Fibroblast of the aortic adventitia (primary cell): ENCODE measurements at regions not wholly inside any gene's neighbourhood (a gene's known extent, or its start where the extent isn't known, plus 50 kb on each side); places are given as distances from the start of the nearest gene placed in this dataset.

ENCODE experiments used
- DNase-seq: peaks from one replicate; pipeline ENCODE4 v3.0.0-alpha.2; 2010; ENCODE audit warnings: low read depth
- H3K4me3 ChIP-seq: 2 replicates; pipeline ENCODE4 v1.5.1; 2011; ENCODE audit warnings: low read depth, mild to moderate bottlenecking, control low read depth, low read length, moderate library complexity
- CTCF ChIP-seq: IDR thresholded peaks from 2 replicates; pipeline ENCODE4 v1.5.1; 2011; ENCODE audit warnings: mild to moderate bottlenecking, low read length, control low read depth, inconsistent platforms; ENCODE audit not compliant: insufficient read depth

- no peak overlapping the region for H3K4me3 ChIP-seq
- no peak for DNase-seq
- no peak for TF ChIP-seq CTCF
Measured at GRCh38 chr5:17364987-17365810, 132.8 kb upstream of the TAF11L2 start.

GRCh38 chr5:17365811-17366138, 132.3 kb upstream of the TAF11L2 start:
- no peak for DNase-seq
- TF ChIP-seq CTCF: no peak

GRCh38 chr5:17367256-17367840, 130.7 kb upstream of the TAF11L2 start:
- H3K4me3 ChIP-seq: no peak overlapping the region

More at GRCh38 chr5:17365811-17366138, 132.3 kb upstream of the TAF11L2 start:
- no peak overlapping the region for H3K4me3 ChIP-seq

DNA sequence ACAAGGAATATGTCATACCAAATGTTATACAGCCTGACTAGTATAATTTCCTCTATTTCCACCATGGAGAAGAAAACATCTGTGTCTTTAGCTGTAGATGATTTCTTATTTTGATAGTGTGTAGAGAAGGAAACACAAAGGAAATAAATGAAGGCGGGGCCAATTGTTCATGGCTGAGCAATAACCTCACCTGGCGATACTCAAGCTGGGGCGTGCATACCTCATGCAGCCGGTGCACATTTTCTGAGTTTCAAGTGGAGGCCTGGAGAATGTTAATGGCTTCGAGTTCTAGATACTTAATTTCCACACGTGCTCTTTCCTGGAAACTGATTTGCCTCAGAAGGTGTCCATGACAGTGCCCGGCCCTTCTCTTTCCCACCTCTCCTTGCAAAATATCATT, 127.4 kb upstream of the TAF11L2 start:
- no peak overlapping the region for H3K4me3 ChIP-seq
- no peak for DNase-seq
- no peak for TF ChIP-seq CTCF

More at GRCh38 chr5:17367256-17367840, 130.7 kb upstream of the TAF11L2 start:
- no peak for TF ChIP-seq CTCF
- no peak for DNase-seq

- no peak for DNase-seq
- TF ChIP-seq CTCF: no peak
Measured at GRCh38 chr5:17373406-17373805, 124.6 kb upstream of the TAF11L2 start.

DNA sequence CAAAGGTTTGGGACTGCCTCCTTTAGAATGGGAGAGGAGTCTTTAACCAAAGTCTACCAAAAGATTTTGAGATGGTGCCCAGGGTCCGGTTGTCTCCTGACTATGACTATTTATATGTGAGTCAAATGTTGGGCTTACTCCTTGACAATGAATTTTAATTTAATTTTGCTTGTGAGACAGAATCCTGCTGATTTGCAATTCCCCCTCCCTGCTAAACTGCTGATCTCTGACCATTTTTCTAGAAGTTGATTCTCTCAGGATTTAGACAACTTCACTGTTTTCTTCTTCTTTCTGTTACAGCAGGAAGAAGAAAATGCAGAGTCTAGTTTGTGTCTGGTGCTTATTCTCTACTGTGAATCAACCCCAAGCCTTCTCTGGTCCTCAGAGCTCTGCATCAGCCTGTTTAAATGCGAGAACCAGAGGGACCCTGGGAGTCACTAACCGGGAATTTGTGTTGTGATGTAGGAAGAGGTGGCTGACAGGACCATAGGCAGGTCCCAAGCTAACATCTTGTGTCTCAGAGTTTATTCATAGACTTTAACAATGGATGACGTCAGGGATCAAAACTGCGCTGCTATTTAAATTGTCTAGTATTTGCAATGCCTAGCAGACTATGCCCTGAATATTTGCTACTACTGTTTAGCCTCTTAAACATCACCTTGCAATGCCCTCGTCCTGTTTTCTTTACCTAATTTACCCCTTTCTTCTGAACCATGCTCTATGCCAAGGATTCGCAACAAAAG, 124.0 kb upstream of the TAF11L2 start:
- no peak overlapping the region for H3K4me3 ChIP-seq
- no peak for TF ChIP-seq CTCF
- DNase-seq: peak; percentile 81

More at GRCh38 chr5:17373406-17373805, 124.6 kb upstream of the TAF11L2 start:
- H3K4me3 ChIP-seq: no peak overlapping the region
